ENCODE measurements at regions not wholly inside any gene's neighbourhood (a gene's known extent, or its start where the extent isn't known, plus 50 kb on each side); places are given as distances from the start of the nearest gene placed in this dataset.

DNA sequence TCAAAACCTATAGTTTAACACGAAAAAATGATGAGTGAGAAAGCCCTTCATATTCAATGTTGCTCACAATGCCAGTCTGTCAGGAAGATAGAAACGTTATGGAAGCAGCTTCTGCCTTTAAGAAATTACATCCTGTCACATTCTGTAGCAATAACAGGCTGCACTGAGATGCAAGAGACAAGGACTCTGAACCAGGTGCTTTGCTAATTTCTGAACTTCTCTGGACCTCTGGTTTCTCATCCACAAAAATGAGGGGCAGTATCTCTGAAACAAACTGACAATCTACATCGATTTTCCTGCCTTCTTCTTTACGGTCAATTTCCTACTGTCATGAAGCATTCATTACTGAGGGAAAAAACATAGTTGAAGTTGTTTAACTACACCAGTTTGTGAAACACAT is 234.0 kb downstream of the SNX13 start:
- TF ChIP-seq, protein P1, sequence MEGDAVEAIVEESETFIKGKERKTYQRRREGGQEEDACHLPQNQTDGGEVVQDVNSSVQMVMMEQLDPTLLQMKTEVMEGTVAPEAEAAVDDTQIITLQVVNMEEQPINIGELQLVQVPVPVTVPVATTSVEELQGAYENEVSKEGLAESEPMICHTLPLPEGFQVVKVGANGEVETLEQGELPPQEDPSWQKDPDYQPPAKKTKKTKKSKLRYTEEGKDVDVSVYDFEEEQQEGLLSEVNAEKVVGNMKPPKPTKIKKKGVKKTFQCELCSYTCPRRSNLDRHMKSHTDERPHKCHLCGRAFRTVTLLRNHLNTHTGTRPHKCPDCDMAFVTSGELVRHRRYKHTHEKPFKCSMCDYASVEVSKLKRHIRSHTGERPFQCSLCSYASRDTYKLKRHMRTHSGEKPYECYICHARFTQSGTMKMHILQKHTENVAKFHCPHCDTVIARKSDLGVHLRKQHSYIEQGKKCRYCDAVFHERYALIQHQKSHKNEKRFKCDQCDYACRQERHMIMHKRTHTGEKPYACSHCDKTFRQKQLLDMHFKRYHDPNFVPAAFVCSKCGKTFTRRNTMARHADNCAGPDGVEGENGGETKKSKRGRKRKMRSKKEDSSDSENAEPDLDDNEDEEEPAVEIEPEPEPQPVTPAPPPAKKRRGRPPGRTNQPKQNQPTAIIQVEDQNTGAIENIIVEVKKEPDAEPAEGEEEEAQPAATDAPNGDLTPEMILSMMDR (conservative IDR thresholded peaks at IDR 0.05): no peak
- TF ChIP-seq ZFX (IDR thresholded peaks at IDR 0.05): no peak
